ENCODE measurements at regions not wholly inside any gene's neighbourhood (a gene's known extent, or its start where the extent isn't known, plus 50 kb on each side); places are given as distances from the start of the nearest gene placed in this dataset.

- no peak for DNase-seq
Observed at GRCh38 chr2:58680755-58681310, 439.7 kb upstream of the FANCL start.

- no peak for DNase-seq
Observed at GRCh38 chr2:58677748-58678147, 436.6 kb upstream of the FANCL start.

- no peak for DNase-seq
Observed at GRCh38 chr2:58671675-58672074, 430.6 kb upstream of the FANCL start.

DNA sequence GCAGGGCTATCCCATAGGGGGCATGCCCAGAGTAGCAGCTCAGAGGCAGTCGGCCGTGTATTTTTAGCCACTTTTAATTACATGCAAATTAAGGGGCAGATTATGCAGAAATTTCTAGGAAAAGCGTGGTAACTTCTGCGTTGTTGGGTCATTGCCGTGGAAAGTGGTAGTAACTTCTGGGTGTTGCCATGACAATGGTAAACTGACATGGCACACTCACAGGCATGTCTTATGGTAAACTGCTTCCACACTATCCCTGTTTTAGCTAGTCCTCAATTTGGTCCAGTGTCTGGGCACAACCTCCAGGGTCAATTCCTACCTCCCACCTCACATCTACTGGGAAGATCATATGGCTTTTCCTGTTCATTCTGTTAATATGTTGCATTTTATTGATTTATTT is 428.9 kb upstream of the FANCL start:
- no peak for DNase-seq

GRCh38 chr2:58667137-58667774 is 426.1 kb upstream of the FANCL start:
- DNase-seq = no peak

DNA sequence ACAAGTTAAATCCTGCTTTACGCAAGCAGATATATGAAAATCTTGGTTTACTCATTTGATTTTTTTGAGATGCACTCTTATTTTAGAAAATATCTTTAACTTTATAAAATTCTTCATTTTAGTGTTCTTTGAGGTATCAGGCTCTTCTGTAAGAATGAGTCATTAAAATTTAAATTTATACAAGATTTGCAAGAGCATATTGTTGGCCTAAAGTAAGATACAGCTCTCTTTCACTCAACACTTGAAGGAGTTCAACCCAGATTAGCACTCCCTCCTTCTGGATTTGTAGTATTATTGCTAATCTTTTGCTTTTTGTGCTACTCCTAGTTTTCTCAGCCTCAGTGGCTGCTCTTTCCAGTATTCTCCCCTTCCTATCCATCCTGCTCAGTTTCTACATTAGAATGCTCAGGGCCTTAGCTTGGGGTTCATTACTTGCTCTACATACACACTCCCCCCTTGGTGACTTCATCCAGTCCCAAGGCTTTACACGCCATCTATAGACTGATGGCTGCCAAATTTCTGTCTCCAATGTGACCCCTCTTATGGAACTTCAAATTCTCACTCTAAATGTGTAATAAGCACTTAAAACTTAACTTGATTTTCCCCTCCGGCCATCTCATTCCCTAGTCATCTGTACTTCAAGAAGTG is 425.3 kb upstream of the FANCL start:
- no peak for DNase-seq

DNA sequence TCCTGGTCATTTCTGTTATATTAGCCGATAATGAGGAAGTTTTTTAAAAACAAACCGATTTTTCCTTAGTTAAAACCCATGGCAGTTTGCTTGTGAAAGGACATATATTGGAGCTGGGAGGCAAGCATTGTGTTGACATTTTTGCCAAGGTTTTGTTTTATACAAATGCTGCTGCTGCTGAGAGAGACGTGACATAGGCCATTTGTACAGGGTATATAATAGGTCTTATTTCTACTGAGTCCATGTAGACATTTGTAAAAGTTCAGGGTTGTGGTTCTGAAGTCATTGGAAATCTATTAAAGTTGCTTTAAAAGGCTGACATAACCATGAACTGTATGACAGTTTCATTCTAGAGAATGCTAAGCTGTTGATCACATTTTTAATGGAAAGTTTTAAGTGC is 424.0 kb upstream of the FANCL start:
- DNase-seq = no peak

GRCh38 chr2:58664523-58665151 is 423.5 kb upstream of the FANCL start:
- peak; percentile 22 for DNase-seq

DNA sequence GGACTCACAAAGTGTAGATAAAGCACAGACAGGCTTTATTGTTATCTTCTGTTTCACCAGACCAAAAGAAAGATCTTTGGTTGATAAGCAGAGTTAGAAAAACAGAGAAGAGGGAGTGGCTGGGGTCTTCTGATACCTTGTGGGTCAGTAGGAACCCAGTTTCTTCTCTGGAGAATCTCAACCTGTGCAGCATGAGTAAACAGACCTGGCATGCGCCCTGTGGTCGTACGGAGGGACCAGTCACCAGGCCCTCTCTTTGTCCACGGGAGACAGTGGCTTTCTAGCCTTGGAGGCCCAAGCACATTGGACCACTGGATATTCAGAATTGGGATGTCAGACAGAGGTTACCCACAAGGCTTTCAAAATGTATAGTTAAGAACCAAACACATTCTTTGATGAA is 418.9 kb upstream of the FANCL start:
- no peak for DNase-seq

- no peak for DNase-seq
Observed at GRCh38 chr2:58655152-58655551, 414.0 kb upstream of the FANCL start.

DNA sequence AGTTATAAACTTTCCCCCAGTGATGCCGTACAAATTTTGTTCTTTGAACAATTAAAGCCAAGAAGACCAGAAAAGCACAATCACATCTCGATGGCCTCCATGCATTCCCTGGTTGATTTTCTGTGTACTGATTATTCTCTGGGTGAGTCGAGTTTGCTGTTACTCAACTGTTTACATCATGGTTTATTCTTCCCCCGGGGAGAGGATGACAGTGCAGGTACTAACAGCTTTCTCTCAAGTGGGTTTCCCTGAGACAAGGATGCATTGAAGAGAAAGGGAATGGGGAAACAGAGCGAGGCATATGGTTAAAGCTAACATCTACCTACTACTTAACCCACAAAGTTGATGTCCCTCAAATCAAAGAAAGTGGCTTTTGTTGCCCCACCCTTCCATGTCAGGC is 410.8 kb upstream of the FANCL start:
- no peak for DNase-seq

GRCh38 chr2:58650781-58651180 is 409.7 kb upstream of the FANCL start:
- no peak for DNase-seq

DNA sequence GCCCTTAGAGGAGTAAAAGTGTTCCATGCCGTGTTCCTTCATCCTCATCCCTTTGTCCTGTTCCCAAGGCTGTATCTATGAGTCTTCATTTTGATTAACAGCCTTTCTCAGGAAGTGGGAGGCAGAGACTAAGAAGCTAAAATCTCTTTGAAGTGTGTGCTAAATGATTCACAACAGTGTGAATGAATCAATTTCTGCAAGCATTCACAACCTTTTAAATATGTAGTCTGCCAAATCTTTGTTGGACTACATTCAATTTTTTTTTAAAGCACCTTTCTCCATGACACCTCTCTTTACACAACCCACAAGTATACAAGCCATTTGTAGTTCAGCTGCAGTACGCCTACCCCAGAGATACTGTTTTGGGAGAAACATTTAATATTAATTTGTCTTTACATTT is 408.6 kb upstream of the FANCL start:
- DNase-seq = no peak

- DNase-seq = no peak
Observed at GRCh38 chr2:58645017-58645416, 403.9 kb upstream of the FANCL start.

- DNase-seq = peak; percentile 30
Observed at GRCh38 chr2:58644451-58644850, 403.3 kb upstream of the FANCL start.

DNA sequence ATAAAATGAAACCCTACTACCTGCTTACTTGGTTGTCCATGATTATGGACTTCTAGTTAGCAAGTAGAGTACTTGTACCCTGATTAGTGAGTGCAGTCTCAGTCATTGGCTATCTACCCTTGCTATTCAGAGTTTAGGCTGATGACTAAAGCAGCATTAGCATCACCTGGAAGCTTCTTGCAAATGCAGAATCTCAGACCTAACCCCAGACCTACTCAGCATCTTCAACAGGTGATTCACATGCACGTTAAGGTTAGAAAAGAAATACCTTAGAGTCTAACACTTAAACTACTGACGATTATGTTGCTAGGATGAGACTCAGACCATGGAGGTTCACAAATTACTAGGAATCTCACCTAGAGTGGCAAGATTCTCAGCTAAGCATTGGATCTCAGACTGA is 399.9 kb upstream of the FANCL start:
- no peak for DNase-seq

- peak; percentile 90 for DNase-seq
Observed at GRCh38 chr2:58640042-58640441, 398.9 kb upstream of the FANCL start.

- peak; percentile 58 for DNase-seq
Observed at GRCh38 chr2:58638256-58638805, 397.2 kb upstream of the FANCL start.

DNA sequence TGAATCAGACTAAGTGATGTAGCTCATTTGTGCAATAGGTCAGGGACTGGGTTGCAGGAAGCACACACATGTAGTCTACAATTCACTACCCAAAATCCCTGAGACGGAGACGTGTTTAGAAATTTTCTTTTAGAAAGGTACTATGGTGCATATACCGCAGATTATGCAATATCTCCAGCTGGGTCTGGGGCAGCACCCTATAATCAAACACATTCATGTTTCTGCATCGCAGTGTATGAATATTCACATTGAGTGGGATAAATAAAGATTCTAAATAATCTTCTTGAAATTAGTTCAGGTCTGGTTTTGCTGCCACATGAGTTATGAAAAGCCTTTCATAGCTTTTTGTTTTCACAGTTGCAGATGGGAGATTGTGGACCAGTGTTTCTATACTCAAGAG is 395.7 kb upstream of the FANCL start:
- DNase-seq = no peak

GRCh38 chr2:58635801-58636375 is 394.8 kb upstream of the FANCL start:
- DNase-seq = no peak

GRCh38 chr2:58634653-58635370 is 393.7 kb upstream of the FANCL start:
- no peak for DNase-seq

- DNase-seq = peak; percentile 30
Observed at GRCh38 chr2:58633613-58634365, 392.7 kb upstream of the FANCL start.

Measured in NCI-H82 (cell line).